ENCODE measurements at regions not wholly inside any gene's neighbourhood (a gene's known extent, or its start where the extent isn't known, plus 50 kb on each side); places are given as distances from the start of the nearest gene placed in this dataset.
A peak's percentile ranks its signal among the peaks of the same experiment; 100 is the strongest.

- no peaks in the 10 kb centered on the region; a peak in 1 of 7 replicates for H3K4me1 ChIP-seq (replicated peaks in 1 of 4; ENCODE audit: control insufficient read depth in 3 of 4, insufficient read depth in 4 of 4, low read length in 3 of 4)
- no peak overlapping the region for H2BK12ac ChIP-seq (ENCODE audit: low read depth, low read length)
- no peak overlapping the region for H3K4ac ChIP-seq (replicated peaks; ENCODE audit: insufficient read length, low read depth, low read length)
- H2BK5ac ChIP-seq (ENCODE audit: low read depth, low read length), result no peak overlapping the region
- ChIA-PET CTCF (ENCODE audit: partially characterized antibody) (interaction anchor here (1.3 kb wide), 1 partner anchor 11 kb away, joined by 4 read pairs; no protein-coding TSS in a partner anchor), POLR2A (ENCODE audit: partially characterized antibody) (no interaction called here)
- H2AFZ ChIP-seq (ENCODE audit: low read length), result no peak overlapping the region
- no peak overlapping the region for H2AK5ac ChIP-seq (ENCODE audit: low read depth, low read length)
- H4K5ac ChIP-seq (ENCODE audit: insufficient read length, low read depth, low read length), result no peak overlapping the region
- H2BK20ac ChIP-seq (ENCODE audit: low read length), result no peak overlapping the region
- no peak overlapping the region for H3K27ac ChIP-seq (ENCODE audit: low read depth, low read length)
- H2BK15ac ChIP-seq (ENCODE audit: low read length), result no peak overlapping the region
- no peak overlapping the region for H3K14ac ChIP-seq (ENCODE audit: insufficient read length)
- H4K20me1 ChIP-seq (replicated peaks in 1 of 2; ENCODE audit: control insufficient read depth in 1 of 2, insufficient read depth in 2 of 2, low read length in 2 of 2), result no peaks in the 10 kb centered on the region
- no peak overlapping the region for H3K4me3 ChIP-seq (ENCODE audit: extremely low read depth in 1 of 4, insufficient read depth in 2 of 4, low read depth in 3 of 4, low read length in 4 of 4)
- H3K56ac ChIP-seq (replicated peaks; ENCODE audit: insufficient read length, low read depth, low read length), result no peak overlapping the region
- H3K79me2 ChIP-seq (ENCODE audit: control insufficient read depth in 1 of 2, insufficient read depth in 2 of 2, low read length in 2 of 2), result no peaks in the 10 kb centered on the region
- H3K36me3 ChIP-seq (ENCODE audit: control insufficient read depth in 2 of 4, insufficient read depth in 4 of 4, low read length in 3 of 4), result no peaks in the 10 kb centered on the region
- H3K4me2 ChIP-seq (ENCODE audit: insufficient read depth in 1 of 2, low read depth in 2 of 2, low read length in 2 of 2), result no peak overlapping the region
- H3K9ac ChIP-seq (replicated peaks in 1 of 4; ENCODE audit: extremely low read depth in 1 of 4, low read depth in 3 of 4, low read length in 3 of 4), result no peak overlapping the region
- H3K79me1 ChIP-seq (ENCODE audit: low read depth, low read length), result no peaks in the 10 kb centered on the region
- no peak overlapping the region for H4K91ac ChIP-seq (replicated peaks; ENCODE audit: insufficient read length, low read length)
- no peaks in the 10 kb centered on the region for H3K23me2 ChIP-seq (ENCODE audit: low read depth, low read length)
- no peak overlapping the region for H3K18ac ChIP-seq (ENCODE audit: extremely low read depth, low read length)
- FAIRE-seq (no peak), DNase-seq (ENCODE audit: low read depth in 1 of 2, low spot score in 2 of 2) (no peak)
- no peaks in the 10 kb centered on the region for H3K27me3 ChIP-seq (replicated peaks in 1 of 4; ENCODE audit: control insufficient read depth in 3 of 4, extremely low read depth in 1 of 4, insufficient read depth in 3 of 4, low read length in 3 of 4)
- no peaks in the 10 kb centered on the region for H3K9me3 ChIP-seq (ENCODE audit: insufficient read depth in 2 of 2, low read depth in 1 of 2, low read length in 1 of 2)
- H3K23ac ChIP-seq (ENCODE audit: insufficient read length), result no peak overlapping the region
- no peak overlapping the region for H4K8ac ChIP-seq (ENCODE audit: extremely low read depth, insufficient read depth, low read length)
- H2BK120ac ChIP-seq (replicated peaks; ENCODE audit: low read depth, low read length), result no peak overlapping the region
- 85% methylated on average over 2 of the region's 2 CpGs; no CpG with 5 or more reads in 1 of the 2 experiments for WGBS, 2 experiments (ENCODE audit: extremely low coverage in 1 of 2, insufficient coverage in 1 of 2, insufficient read length in 1 of 2, insufficient replicate concordance in 2 of 2, low coverage in 1 of 2, low lambda C conversion rate in 2 of 2, missing lambda C conversion rate in 1 of 2)
- TF ChIP-seq TCF12 (IDR thresholded peaks at IDR 0.05; ENCODE audit: low read depth, low read length), result no peak
- no peak for TF ChIP-seq EP300 (IDR thresholded peaks at IDR 0.05; ENCODE audit: borderline replicate concordance in 1 of 2, low read depth in 2 of 2, low read length in 2 of 2)
- TF ChIP-seq RAD21 (IDR thresholded peaks at IDR 0.05 in 1 of 2, conservative IDR thresholded peaks at IDR 0.05 in 1 of 2; ENCODE audit: low read depth in 2 of 2, low read length in 2 of 2), result 0 out of 4 replicates have a peak, but pooled peaks of 1 of the 2 experiments have one; percentile 10
- no peak for TF ChIP-seq TBP (IDR thresholded peaks at IDR 0.05; ENCODE audit: low read depth, low read length)
- no peak for TF ChIP-seq YY1 (IDR thresholded peaks at IDR 0.05; ENCODE audit: low read depth, low read length)
- TF ChIP-seq RNF2 (IDR thresholded peaks at IDR 0.05; ENCODE audit: borderline replicate concordance, low read depth, low read length, missing control alignments, poor library complexity, severe bottlenecking), result no peak
- no peak for TF ChIP-seq CTBP2 (IDR thresholded peaks at IDR 0.05; ENCODE audit: borderline replicate concordance, insufficient read depth, insufficient read length, low read length)
- TF ChIP-seq CTCF (IDR thresholded peaks at IDR 0.05; ENCODE audit: control extremely low read depth in 1 of 3, insufficient read depth in 1 of 3, low read depth in 1 of 3, low read length in 3 of 3), result no peak
Observed at GRCh38 chr19:30313353-30313750, 58.8 kb upstream of the ZNF536 start.

Measured in H1 (cell line).